Endothelial cell of umbilical vein (primary cell): ENCODE measurements at regions not wholly inside any gene's neighbourhood (a gene's known extent, or its start where the extent isn't known, plus 50 kb on each side); places are given as distances from the start of the nearest gene placed in this dataset.

Experiments used
- BruUV-seq: library from RNA; stranded (reverse); fragments of 400-500 nt; replicated peaks from 2 replicates; lab custom pipeline; 2021; lab: Mats Ljungman, UMichigan
- CTCF ChIA-PET: fragments of 300-600, 350-600 bp; sonication (Branson Sonifier 250); formaldehyde crosslinking; loops from one replicate; lab custom pipeline; 2021; ENCODE audit warnings: antibody characterized with exemption, inconsistent platforms; lab: Charles Lee
- POLR2A ChIA-PET: fragments of 300-600, 350-600 bp; sonication (Branson Sonifier 250); formaldehyde crosslinking; loops from one replicate; lab custom pipeline; 2021; ENCODE audit warnings: antibody characterized with exemption, inconsistent platforms; lab: Charles Lee
- DNase-seq: peaks from one replicate; pipeline ENCODE4 v3.0.0-alpha.2; 2011; ENCODE audit warnings: low read depth, low spot score
- FAIRE-seq: peaks from 2 replicates; lab custom pipeline; 2011; peaks lifted over from hg19 to GRCh38; lab: Jason Lieb, UNC
- H2AFZ ChIP-seq: 2 replicates; pipeline ENCODE4 v1.6.0; 2012; ENCODE audit warnings: low read depth, low read length, control low read depth, inconsistent platforms
- H3K27ac ChIP-seq: 2 replicates; pipeline ENCODE4 v1.5.1; 2011; ENCODE audit warnings: low read depth, mild to moderate bottlenecking, control low read depth, low read length, moderate library complexity; ENCODE audit not compliant: insufficient read depth
- H3K27me3 ChIP-seq, 2 experiments: 2 replicates each; pipeline versions ENCODE4 v1.6.0 to v1.6.1; 2011; ENCODE audit warnings: low read length in 2 of 2, mixed read lengths in 1 of 2; ENCODE audit not compliant: control insufficient read depth in 2 of 2, insufficient read depth in 2 of 2
- H3K36me3 ChIP-seq, 2 experiments: 2 replicates in 1 of 2; 3 replicates in 1 of 2; pipeline ENCODE4 v1.5.1; 2011; ENCODE audit warnings: low read length in 2 of 2, mild to moderate bottlenecking in 1 of 2, moderate library complexity in 1 of 2; ENCODE audit not compliant: control insufficient read depth in 2 of 2, insufficient read depth in 2 of 2; ENCODE audit errors: extremely low read depth in 1 of 2
- H3K4me1 ChIP-seq: 3 replicates; pipeline ENCODE4 v1.5.1; 2011; ENCODE audit warnings: mild to moderate bottlenecking, low read length; ENCODE audit not compliant: control insufficient read depth, insufficient read depth; ENCODE audit errors: extremely low read depth
- H3K4me2 ChIP-seq: 2 replicates; pipeline ENCODE4 v1.6.1; 2011; ENCODE audit warnings: low read length, control low read depth, mixed read lengths; ENCODE audit not compliant: insufficient read depth
- H3K4me3 ChIP-seq, 3 experiments: fragments of 200-600 bp in 1 of 3; sonication (generic), shearing (Covaris generic) in 1 of 3; replicated peaks in 1 of 3; 2 replicates each; pipeline ENCODE4 v1.5.1; 2011 to 2016; ENCODE audit warnings: control low read depth in 3 of 3, low read length in 3 of 3, mild to moderate bottlenecking in 2 of 3, inconsistent platforms in 1 of 3, low read depth in 1 of 3, moderate library complexity in 1 of 3; ENCODE audit not compliant: insufficient read depth in 1 of 3
- H3K79me2 ChIP-seq: 2 replicates; pipeline ENCODE4 v1.6.0; 2012; ENCODE audit warnings: low read length, inconsistent platforms; ENCODE audit not compliant: control insufficient read depth, insufficient read depth
- H3K9ac ChIP-seq: replicated peaks from 2 replicates; pipeline ENCODE3; 2011; ENCODE audit warnings: low read length, control low read depth; ENCODE audit not compliant: insufficient read depth; ENCODE audit errors: extremely low read depth
- H3K9me1 ChIP-seq: replicated peaks from 3 replicates; pipeline ENCODE4 v1.6.0; 2011; ENCODE audit warnings: mild to moderate bottlenecking, low read length; ENCODE audit not compliant: control insufficient read depth, insufficient read depth; ENCODE audit errors: extremely low read depth
- H3K9me3 ChIP-seq: replicated peaks from 2 replicates; pipeline ENCODE4 v1.5.1; 2012; ENCODE audit warnings: low read length, inconsistent platforms; ENCODE audit not compliant: control insufficient read depth, insufficient read depth
- H4K20me1 ChIP-seq: replicated peaks from 2 replicates; pipeline ENCODE3; 2011; ENCODE audit warnings: mild to moderate bottlenecking, low read length; ENCODE audit not compliant: control insufficient read depth, insufficient read depth; ENCODE audit errors: extremely low read depth
- EZH2 ChIP-seq: IDR thresholded peaks from 2 replicates; pipeline ENCODE4 v1.6.1; 2012; ENCODE audit warnings: borderline replicate concordance, low read depth, mild to moderate bottlenecking, moderate library complexity, low read length, inconsistent platforms; ENCODE audit not compliant: severe bottlenecking
- FOS ChIP-seq: IDR thresholded peaks from 2 replicates; pipeline ENCODE4 v1.6.1; 2011; ENCODE audit warnings: mild to moderate bottlenecking, low read length, moderate library complexity, borderline replicate concordance; ENCODE audit not compliant: insufficient read depth
- GATA2 ChIP-seq: IDR thresholded peaks from 2 replicates; pipeline ENCODE4 v1.7.0; 2011; ENCODE audit warnings: low read depth, mild to moderate bottlenecking, moderate library complexity, mixed read lengths, low read length; ENCODE audit not compliant: insufficient read length, insufficient read depth
- JUN ChIP-seq: IDR thresholded peaks from 2 replicates; pipeline ENCODE4 v1.6.1; 2011; ENCODE audit warnings: borderline replicate concordance, low read depth; ENCODE audit not compliant: insufficient read length, insufficient read depth
- MAX ChIP-seq: IDR thresholded peaks from 2 replicates; pipeline ENCODE4 v1.6.1; 2011; ENCODE audit not compliant: insufficient read depth, insufficient read length
- POLR2A ChIP-seq: IDR thresholded peaks from 2 replicates; pipeline ENCODE4 v1.6.1; 2012; ENCODE audit warnings: low read depth, mild to moderate bottlenecking, control low read depth, low read length
- POLR2AphosphoS5 ChIP-seq: IDR thresholded peaks from 2 replicates; pipeline ENCODE4 v1.6.1; 2012; ENCODE audit warnings: low read depth, mild to moderate bottlenecking, control low read depth, low read length, moderate library complexity; ENCODE audit not compliant: insufficient read depth
- dilution Hi-C: fragments of 300-500 bp; cut with MboI; formaldehyde crosslinking; loops from one replicate; pipeline ENCODE4 v1.15.0; 2019; ENCODE audit warnings: low sequenced_read_pairs; ENCODE audit not compliant: extremely low pct_ligation_motif_present
- intact Hi-C: fragments of 100-400 bp; cut with micrococcal nuclease; formaldehyde crosslinking; loops from one replicate; pipeline ENCODE4 v1.10.0; 2022

GRCh38 chr1:234842726-234843641 is 233.0 kb upstream of the IRF2BP2 start:
- peaks cover 17% of the 10 kb centered on the region for H3K4me1 ChIP-seq
- no peaks in the 10 kb centered on the region for H4K20me1 ChIP-seq
- no peak for DNase-seq
- no peak overlapping the region for H3K9ac ChIP-seq
- H3K36me3 ChIP-seq = no peaks in the 10 kb centered on the region
- no TSS peak for BruUV-seq
- no peaks in the 10 kb centered on the region for H3K9me1 ChIP-seq
- no peaks in the 10 kb centered on the region for H3K79me2 ChIP-seq
- no peak overlapping the region for H3K4me2 ChIP-seq
- FAIRE-seq = no peak
- no peak overlapping the region for H3K27ac ChIP-seq
- H3K9me3 ChIP-seq = no peaks in the 10 kb centered on the region
- TF ChIP-seq POLR2A (no peak), GATA2 (no peak), EZH2 (no peak), POLR2AphosphoS5 (no peak), MAX (no peak), JUN (no peak), FOS (no peak)
- ChIA-PET POLR2A (interaction anchor here (0.6 kb wide), 1 partner anchor 192 kb away, joined by 4 read pairs; no protein-coding TSS in a partner anchor), CTCF (no interaction called here)
- no peaks in the 10 kb centered on the region for H3K27me3 ChIP-seq
- intact Hi-C loops = loop anchor here (5.0 kb wide), 1 partner anchor 71 kb away; no protein-coding TSS in a partner anchor
- no peak overlapping the region for H3K4me3 ChIP-seq
- dilution Hi-C loops = loop anchor here (25.0 kb wide), 1 partner anchor 106 kb away; no protein-coding TSS in a partner anchor
- H2AFZ ChIP-seq = no peak overlapping the region
